CD14-positive monocyte (primary cell): ENCODE measurements at regions not wholly inside any gene's neighbourhood (a gene's known extent, or its start where the extent isn't known, plus 50 kb on each side); places are given as distances from the start of the nearest gene placed in this dataset.
"Not testable (repeated sequence)": the region's sequence is repeated elsewhere in the genome, so short reads cannot be mapped to it uniquely, and the experiment has no call there.

ENCODE experiments used
- DNase-seq, 3 donors: peaks; one replicate each; pipeline ENCODE4 v3.0.0-alpha.2; 2011 to 2022
- H2AFZ ChIP-seq: 2 replicates; pipeline ENCODE4 v1.6.0; 2012; ENCODE audit warnings: mild to moderate bottlenecking, low read depth, low read length, inconsistent platforms; ENCODE audit not compliant: insufficient read depth, poor library complexity, severe bottlenecking
- H3K27ac ChIP-seq, 2 donors: 1 replicate in 1 of 2; 2 replicates in 1 of 2; pipeline ENCODE4 v1.5.1; 2012 to 2013; ENCODE audit warnings: low read length in 2 of 2, control low read depth in 1 of 2, inconsistent platforms in 1 of 2, low read depth in 1 of 2, mild to moderate bottlenecking in 1 of 2
- H3K27me3 ChIP-seq, 2 donors: one replicate each; pipeline versions ENCODE4 v1.6.0 to v1.6.1; 2011 to 2013; ENCODE audit warnings: low read length in 2 of 2; ENCODE audit not compliant: control insufficient read depth in 2 of 2, insufficient read depth in 2 of 2
- H3K36me3 ChIP-seq, 2 donors: replicated peaks in 1 of 2; 1 replicate in 1 of 2; 2 replicates in 1 of 2; pipeline versions ENCODE4 v1.5.1 to v1.6.1; 2012 to 2013; ENCODE audit warnings: low read length in 2 of 2, control low read depth in 1 of 2, inconsistent platforms in 1 of 2, mild to moderate bottlenecking in 1 of 2; ENCODE audit not compliant: insufficient read depth in 2 of 2, control insufficient read depth in 1 of 2
- H3K4me1 ChIP-seq, 2 donors: 1 replicate in 1 of 2; 2 replicates in 1 of 2; pipeline versions ENCODE4 v1.5.1 to v1.6.1; 2012 to 2013; ENCODE audit warnings: low read length in 2 of 2, control low read depth in 1 of 2, inconsistent platforms in 1 of 2, mild to moderate bottlenecking in 1 of 2, moderate library complexity in 1 of 2; ENCODE audit not compliant: insufficient read depth in 2 of 2, control insufficient read depth in 1 of 2
- H3K4me2 ChIP-seq: replicated peaks from 2 replicates; pipeline ENCODE3; 2012; ENCODE audit warnings: low read length, moderate library complexity, mild to moderate bottlenecking; ENCODE audit not compliant: poor library complexity, severe bottlenecking; ENCODE audit errors: extremely low read depth
- H3K4me3 ChIP-seq, 3 experiments: fragments of 200-600 bp in 1 of 3; sonication (generic) in 1 of 3; replicated peaks in 1 of 3; 1 replicate in 2 of 3; 2 replicates in 1 of 3; pipeline ENCODE4 v1.5.1; 2011 to 2013; ENCODE audit warnings: low read length in 3 of 3, mild to moderate bottlenecking in 3 of 3, control low read depth in 2 of 3, low read depth in 2 of 3, inconsistent platforms in 1 of 3, moderate library complexity in 1 of 3
- H3K79me2 ChIP-seq: 2 replicates; pipeline ENCODE4 v1.6.0; 2012; ENCODE audit warnings: mild to moderate bottlenecking, control low read depth, inconsistent platforms, low read length, moderate library complexity; ENCODE audit not compliant: insufficient read depth
- H3K9ac ChIP-seq: 2 replicates; pipeline ENCODE4 v1.6.0; 2017; ENCODE audit warnings: low read length, mild to moderate bottlenecking; ENCODE audit not compliant: insufficient read depth, poor library complexity, severe bottlenecking
- H3K9me3 ChIP-seq, 2 donors: replicated peaks in 1 of 2; 1 replicate in 1 of 2; 2 replicates in 1 of 2; pipeline versions ENCODE4 v1.5.1 to v1.6.1; 2012 to 2013; ENCODE audit warnings: low read length in 2 of 2, control low read depth in 1 of 2; ENCODE audit not compliant: control insufficient read depth in 1 of 2, insufficient read depth in 1 of 2
- H4K20me1 ChIP-seq: 2 replicates; pipeline ENCODE4 v1.6.0; 2012; ENCODE audit warnings: mild to moderate bottlenecking, low read length, control low read depth, moderate library complexity; ENCODE audit not compliant: insufficient read depth
- H3K27ac Mint-ChIP-seq, 7 donors: one replicate each; pipeline ENCODE4 v1.8.0; 2020; ENCODE audit warnings: mild to moderate bottlenecking in 7 of 7, mixed read lengths in 7 of 7, moderate library complexity in 6 of 7, inconsistent platforms in 2 of 7
- H3K27me3 Mint-ChIP-seq, 3 donors: one replicate each; pipeline ENCODE4 v1.8.0; 2021 to 2022; ENCODE audit warnings: low read depth in 3 of 3, mild to moderate bottlenecking in 3 of 3, mixed read lengths in 3 of 3, moderate library complexity in 3 of 3, inconsistent platforms in 1 of 3
- H3K36me3 Mint-ChIP-seq, 2 donors: one replicate each; pipeline ENCODE4 v1.8.0; 2020; ENCODE audit warnings: mixed read lengths in 2 of 2, inconsistent platforms in 1 of 2, mild to moderate bottlenecking in 1 of 2
- H3K4me1 Mint-ChIP-seq: one replicate; pipeline ENCODE4 v1.8.0; 2020; ENCODE audit warnings: mild to moderate bottlenecking, mixed read lengths
- H3K4me3 Mint-ChIP-seq, 2 donors: one replicate each; pipeline ENCODE4 v1.8.0; 2020; ENCODE audit warnings: mild to moderate bottlenecking in 2 of 2, mixed read lengths in 2 of 2, moderate library complexity in 1 of 2
- H3K9me3 Mint-ChIP-seq, 7 donors: one replicate each; pipeline ENCODE4 v1.8.0; 2020 to 2022; ENCODE audit warnings: mixed read lengths in 7 of 7, mild to moderate bottlenecking in 6 of 7, moderate library complexity in 6 of 7, inconsistent platforms in 2 of 7
- CTCF ChIP-seq: fragments of 200-600 bp; IDR thresholded peaks from one replicate; pipeline ENCODE4 v1.8.0; 2022; ENCODE audit warnings: antibody characterized with exemption, mild to moderate bottlenecking
- WGBS: methylation state at CpG from one replicate; pipeline ENCODE4 v1.1.5; 2013; ENCODE audit warnings: missing lambda C conversion rate; ENCODE audit not compliant: insufficient coverage; 5-methylcytosine and 5-hydroxymethylcytosine counted together
- intact Hi-C, 2 donors: fragments of 100-400 bp; cut with micrococcal nuclease; formaldehyde crosslinking; loops; one replicate each; pipeline versions ENCODE4 v1.15.0 to v1.15.1; 2023

GRCh38 chr13:107788464-107789165 is 426.7 kb downstream of the LIG4 start:
- no peak for DNase-seq
- H4K20me1 ChIP-seq, result no peaks in the 10 kb centered on the region
- H3K4me3 ChIP-seq, result no peak overlapping the region
- H3K27me3 Mint-ChIP-seq, result peaks cover 0 to 5% (median 0%) of the 10 kb centered on the region in 3 donors
- no peaks in the 10 kb centered on the region for H3K4me1 ChIP-seq
- H3K27ac ChIP-seq, result no peak overlapping the region
- 91% methylated on average over 4 of the region's 8 CpGs for WGBS
- H3K36me3 Mint-ChIP-seq, result no peaks in the 10 kb centered on the region
- H3K36me3 ChIP-seq, result no peaks in the 10 kb centered on the region
- peaks cover 0 to 16% (median 6%) of the 10 kb centered on the region in 7 donors for H3K9me3 Mint-ChIP-seq
- no peak overlapping the region for H2AFZ ChIP-seq
- no peak for TF ChIP-seq CTCF
- H3K79me2 ChIP-seq, result no peaks in the 10 kb centered on the region
- H3K4me3 Mint-ChIP-seq, result no peak overlapping the region
- H3K27ac Mint-ChIP-seq, result peak overlapping the region in 1 of 7 donors; percentile 73
- H3K4me2 ChIP-seq, result no peak overlapping the region
- no peak overlapping the region for H3K9ac ChIP-seq
- H3K27me3 ChIP-seq, result no peaks in the 10 kb centered on the region
- no peaks in the 10 kb centered on the region for H3K4me1 Mint-ChIP-seq
- intact Hi-C loops, result no loop called here
- no peaks in the 10 kb centered on the region for H3K9me3 ChIP-seq

GRCh38 chr13:107782646-107783045 is 432.7 kb downstream of the LIG4 start:
- H2AFZ ChIP-seq, H3K36me3 ChIP-seq, H3K27ac ChIP-seq, DNase-seq, H3K36me3 Mint-ChIP-seq, H3K9me3 ChIP-seq, H3K9ac ChIP-seq, H3K27ac Mint-ChIP-seq, H3K4me1 ChIP-seq, H3K27me3 ChIP-seq, H4K20me1 ChIP-seq, H3K4me3 Mint-ChIP-seq, H3K4me3 ChIP-seq, H3K4me1 Mint-ChIP-seq, H3K4me2 ChIP-seq, H3K79me2 ChIP-seq, H3K27me3 Mint-ChIP-seq, intact Hi-C loops: not testable (repeated sequence)
- no CpG with 5 or more reads among the region's 39 CpGs for WGBS
- H3K9me3 Mint-ChIP-seq, result peaks cover 4 to 14% (median 8%) of the 10 kb centered on the region in 7 donors
